Panc1 (cell line): ENCODE measurements at regions not wholly inside any gene's neighbourhood (a gene's known extent, or its start where the extent isn't known, plus 50 kb on each side); places are given as distances from the start of the nearest gene placed in this dataset.

Experiments
- ATAC-seq: fragments of 200-7000 bp; cut with Tn5 transposase; 2 replicates; pipeline ENCODE4 v1.9.1; 2020; ENCODE audit warnings: mild to moderate bottlenecking, moderate library complexity
- BruUV-seq: library from RNA; stranded (reverse); fragments of 400-500 nt; replicated peaks from 2 replicates; lab custom pipeline; 2021; lab: Mats Ljungman, UMichigan
- CTCF ChIA-PET: fragments of 300-600 bp; sonication (Branson Sonifier 250); formaldehyde crosslinking; loops from one replicate; lab custom pipeline; 2022; ENCODE audit warnings: antibody characterized with exemption; lab: Charles Lee
- POLR2A ChIA-PET: fragments of 300-600 bp; sonication (Branson Sonifier 250); formaldehyde crosslinking; loops from one replicate; lab custom pipeline; 2022; ENCODE audit warnings: antibody characterized with exemption; lab: Charles Lee
- DNase-seq: peaks from one replicate; pipeline ENCODE4 v3.0.0-alpha.2; 2010; ENCODE audit warnings: low read depth, low spot score
- H3K27ac ChIP-seq: 2 replicates; pipeline ENCODE4 v1.5.1; 2011; ENCODE audit warnings: mild to moderate bottlenecking, low read length, inconsistent platforms
- H3K27me3 ChIP-seq: fragments of 200-500 bp; sonication (Bioruptor generic); 2 replicates; pipeline ENCODE4 v1.6.0; 2014; ENCODE audit warnings: low read length, inconsistent platforms; ENCODE audit not compliant: control insufficient read depth, insufficient read depth
- H3K36me3 ChIP-seq: fragments of 200-500 bp; sonication (Bioruptor generic); 2 replicates; pipeline ENCODE4 v1.5.1; 2014; ENCODE audit warnings: inconsistent platforms, mild to moderate bottlenecking, low read length, moderate library complexity; ENCODE audit not compliant: control insufficient read depth, insufficient read depth
- H3K4me1 ChIP-seq: 2 replicates; pipeline ENCODE4 v1.5.1; 2011; ENCODE audit warnings: inconsistent platforms, mild to moderate bottlenecking, low read length, moderate library complexity; ENCODE audit not compliant: control insufficient read depth, insufficient read depth
- H3K4me3 ChIP-seq, 2 experiments: 2 replicates each; pipeline ENCODE4 v1.5.1; 2011 to 2012; ENCODE audit warnings: low read depth in 2 of 2, low read length in 2 of 2, mild to moderate bottlenecking in 2 of 2, inconsistent platforms in 1 of 2, moderate library complexity in 1 of 2
- H3K9me3 ChIP-seq: fragments of 200-500 bp; sonication (Bioruptor generic); 2 replicates; pipeline ENCODE4 v1.5.1; 2014; ENCODE audit warnings: low read depth, mild to moderate bottlenecking, inconsistent platforms, low read length, moderate library complexity; ENCODE audit not compliant: control insufficient read depth, insufficient read depth
- CTCF ChIP-seq: fragments of 450-650 bp; IDR thresholded peaks from 2 replicates; pipeline ENCODE4 v1.5.1; 2017; ENCODE audit warnings: mild to moderate bottlenecking
- POLR2AphosphoS5 ChIP-seq: IDR thresholded peaks from 2 replicates; pipeline ENCODE4 v1.6.1; 2012; ENCODE audit warnings: mild to moderate bottlenecking, low read depth, low read length, moderate library complexity
- REST ChIP-seq, 2 experiments: IDR thresholded peaks; 2 replicates each; pipeline ENCODE4 v1.6.1; 2011 to 2012; ENCODE audit warnings: low read depth in 2 of 2, control low read depth in 1 of 2, low read length in 1 of 2, mild to moderate bottlenecking in 1 of 2, moderate library complexity in 1 of 2; ENCODE audit not compliant: insufficient read depth in 1 of 2
- SIN3A ChIP-seq: IDR thresholded peaks from 2 replicates; pipeline ENCODE4 v1.6.1; 2012; ENCODE audit warnings: low read depth, mild to moderate bottlenecking, low read length, moderate library complexity, borderline replicate concordance; ENCODE audit not compliant: insufficient read depth
- TCF7L2 ChIP-seq: IDR thresholded peaks from 2 replicates; pipeline ENCODE4 v1.6.1; 2011; ENCODE audit warnings: mild to moderate bottlenecking, low read depth, low read length, inconsistent platforms
- in situ Hi-C: cut with HindIII; loops from 2 replicates; pipeline ENCODE4 v1.10.0; 2016; ENCODE audit warnings: low sequenced_read_pairs, low pct_unique_long_range_greater_than_20kb
- intact Hi-C: fragments of 100-400 bp; cut with micrococcal nuclease; formaldehyde crosslinking; loops from one replicate; pipeline ENCODE4 v1.10.0; 2022; ENCODE audit not compliant: unreplicated experiment

- TF ChIP-seq POLR2AphosphoS5 (no peak), REST (IDR thresholded peaks at IDR 0.05; ENCODE audit: insufficient read depth in 1 of 2, low read depth in 2 of 2, low read length in 1 of 2) (no peak), SIN3A (no peak), TCF7L2 (no peak), CTCF (no peak)
- H3K4me3 ChIP-seq = no peak overlapping the region
- no TSS peak for BruUV-seq
- no peaks in the 10 kb centered on the region for H3K36me3 ChIP-seq
- no peaks in the 10 kb centered on the region for H3K9me3 ChIP-seq
- POLR2A ChIA-PET = no interaction called here
- CTCF ChIA-PET = no interaction called here
- DNase-seq (no peak), ATAC-seq (no peak)
- H3K27ac ChIP-seq = no peak overlapping the region
- in situ Hi-C loops (no loop called here), intact Hi-C loops (no loop called here)
- no peaks in the 10 kb centered on the region for H3K27me3 ChIP-seq
- H3K4me1 ChIP-seq = no peaks in the 10 kb centered on the region; the same call in 1 of the 2 replicates
Measured at GRCh38 chr2:220103596-220103995, 476.2 kb downstream of the SLC4A3 start.

DNA sequence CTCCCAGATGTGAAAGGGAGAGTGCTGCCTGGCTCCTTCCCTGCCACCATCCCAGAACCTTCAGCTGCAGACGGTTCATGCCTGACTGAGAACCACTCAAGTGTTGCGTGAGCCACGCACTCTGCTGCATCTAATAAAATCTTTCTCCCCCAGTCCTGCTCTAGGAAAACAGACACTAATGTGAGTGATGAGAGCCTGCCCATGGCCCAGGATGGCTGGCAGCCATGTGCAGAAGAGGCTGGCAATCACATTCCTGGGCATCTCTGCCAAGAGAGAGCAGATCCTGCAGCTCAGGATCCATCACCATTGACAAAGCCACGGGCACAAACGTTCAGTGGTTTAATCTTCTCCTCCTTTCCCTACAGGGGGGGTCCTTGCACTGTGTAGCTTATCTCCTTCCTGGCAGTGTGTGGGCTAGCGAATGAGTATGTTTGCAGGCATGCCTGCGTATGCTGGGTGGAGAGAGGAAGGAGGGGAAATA, 477.5 kb downstream of the SLC4A3 start:
- intact Hi-C loops (no loop called here), in situ Hi-C loops (no loop called here)
- H3K9me3 ChIP-seq = no peaks in the 10 kb centered on the region
- H3K27me3 ChIP-seq = no peaks in the 10 kb centered on the region
- no TSS peak for BruUV-seq
- ChIA-PET POLR2A (no interaction called here), CTCF (interaction anchor here (0.6 kb wide), 1 partner anchor 25 kb away, joined by 3 read pairs; no protein-coding TSS in a partner anchor)
- no peak for TF ChIP-seq TCF7L2
- TF ChIP-seq CTCF = no peak
- no peak for TF ChIP-seq SIN3A
- TF ChIP-seq REST (IDR thresholded peaks at IDR 0.05; ENCODE audit: insufficient read depth in 1 of 2, low read depth in 2 of 2, low read length in 1 of 2) = no peak
- H3K4me3 ChIP-seq = no peak overlapping the region
- H3K4me1 ChIP-seq = no peaks in the 10 kb centered on the region; the same call in 1 of the 2 replicates
- ATAC-seq (peak; percentile 66; the same call in 1 of the 2 replicates), DNase-seq (no peak)
- no peak overlapping the region for H3K27ac ChIP-seq
- H3K36me3 ChIP-seq = no peaks in the 10 kb centered on the region
